Mucosa of descending colon (tissue), 3 donors: ENCODE measurements at regions not wholly inside any gene's neighbourhood (a gene's known extent, or its start where the extent isn't known, plus 50 kb on each side); places are given as distances from the start of the nearest gene placed in this dataset.

Experiments used
- ATAC-seq: fragments of 200-7000 bp; cut with Tn5 transposase; one replicate; pipeline ENCODE4 v1.9.1; 2020; ENCODE audit warnings: mild to moderate bottlenecking, moderate library complexity
- DNase-seq, 3 donors: peaks; one replicate each; pipeline ENCODE4 v3.0.0-alpha.2; 2020
- H3K36me3 ChIP-seq: fragments of 200-600 bp; one replicate; pipeline ENCODE4 v1.8.0; 2021; ENCODE audit warnings: low read depth, mild to moderate bottlenecking
- H3K4me1 ChIP-seq: fragments of 200-600 bp; one replicate; pipeline ENCODE4 v1.8.0; 2021; ENCODE audit warnings: low read depth, mild to moderate bottlenecking
- H3K4me3 ChIP-seq: fragments of 200-600 bp; one replicate; pipeline ENCODE4 v1.8.0; 2021; ENCODE audit warnings: mild to moderate bottlenecking
- H3K9me3 ChIP-seq: fragments of 200-600 bp; one replicate; pipeline ENCODE4 v1.8.0; 2021; ENCODE audit warnings: mild to moderate bottlenecking
- intact Hi-C, 2 donors: fragments of 100-400 bp; cut with DNase I in 1 of 2; cut with micrococcal nuclease in 1 of 2; formaldehyde crosslinking; loops; one replicate each; pipeline versions ENCODE4 v1.11.0 to v1.11.1; 2022; cut with DNase I, micrococcal nuclease
- TF ChIP-seq, protein P1 (sequence below): fragments of 200-600 bp; IDR thresholded peaks from one replicate; pipeline ENCODE4 v1.8.0; 2022; ENCODE audit warnings: antibody characterized with exemption, mild to moderate bottlenecking
- donor health status: DM: no; HTN: no; CAD: no; lungs with moderate emphysema.
- donor health status: DM: no; HTN: no; CAD: no.
- donor health status: DM: no; HTN: yes; CAD: no.

DNA sequence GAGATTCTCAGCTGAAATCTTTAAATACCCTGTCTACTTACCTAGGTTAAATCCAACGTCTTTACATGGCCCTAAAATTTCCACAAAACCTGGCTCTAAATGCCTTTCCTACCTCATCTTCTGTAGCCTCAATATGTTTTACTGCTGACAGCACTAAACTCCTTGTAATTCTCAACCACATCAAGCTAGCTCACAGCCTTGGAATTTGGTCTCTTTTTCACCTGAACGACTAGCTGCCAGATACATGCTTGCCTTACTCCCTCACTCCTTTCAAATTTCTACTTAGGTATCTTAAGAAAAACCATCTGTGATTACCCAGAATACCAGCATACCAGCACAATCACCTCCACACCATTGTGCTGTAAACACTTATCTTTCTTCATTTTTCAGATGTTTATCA lies 635.6 kb upstream of the PCDH10 start:
- no peak for DNase-seq

DNA sequence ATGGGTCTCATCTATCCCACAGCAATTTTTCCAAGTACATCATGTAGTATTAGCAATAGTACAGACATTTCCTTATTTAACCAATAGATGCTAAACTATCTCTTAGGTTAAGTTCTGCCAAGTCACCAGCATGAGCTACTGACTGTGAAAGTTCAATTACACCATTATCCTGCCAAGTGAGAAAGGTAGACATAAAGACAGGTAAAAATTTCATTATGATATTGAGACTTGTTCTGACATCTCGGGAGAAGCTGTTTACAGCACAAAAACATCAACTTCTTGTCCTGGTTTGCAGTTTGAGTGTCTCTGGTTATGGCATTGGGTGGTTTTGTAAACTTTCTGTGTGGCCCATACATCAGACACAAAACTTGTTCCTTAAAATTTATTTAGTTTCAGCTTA lies 622.4 kb upstream of the PCDH10 start:
- intact Hi-C loops = no loop called here
- Histone ChIP-seq H3K9me3 (no peaks in the 10 kb centered on the region), H3K4me3 (no peak overlapping the region), H3K36me3 (no peaks in the 10 kb centered on the region), H3K4me1 (no peaks in the 10 kb centered on the region)
- DNase-seq (no peak), ATAC-seq (no peak)
- TF ChIP-seq, protein P1, sequence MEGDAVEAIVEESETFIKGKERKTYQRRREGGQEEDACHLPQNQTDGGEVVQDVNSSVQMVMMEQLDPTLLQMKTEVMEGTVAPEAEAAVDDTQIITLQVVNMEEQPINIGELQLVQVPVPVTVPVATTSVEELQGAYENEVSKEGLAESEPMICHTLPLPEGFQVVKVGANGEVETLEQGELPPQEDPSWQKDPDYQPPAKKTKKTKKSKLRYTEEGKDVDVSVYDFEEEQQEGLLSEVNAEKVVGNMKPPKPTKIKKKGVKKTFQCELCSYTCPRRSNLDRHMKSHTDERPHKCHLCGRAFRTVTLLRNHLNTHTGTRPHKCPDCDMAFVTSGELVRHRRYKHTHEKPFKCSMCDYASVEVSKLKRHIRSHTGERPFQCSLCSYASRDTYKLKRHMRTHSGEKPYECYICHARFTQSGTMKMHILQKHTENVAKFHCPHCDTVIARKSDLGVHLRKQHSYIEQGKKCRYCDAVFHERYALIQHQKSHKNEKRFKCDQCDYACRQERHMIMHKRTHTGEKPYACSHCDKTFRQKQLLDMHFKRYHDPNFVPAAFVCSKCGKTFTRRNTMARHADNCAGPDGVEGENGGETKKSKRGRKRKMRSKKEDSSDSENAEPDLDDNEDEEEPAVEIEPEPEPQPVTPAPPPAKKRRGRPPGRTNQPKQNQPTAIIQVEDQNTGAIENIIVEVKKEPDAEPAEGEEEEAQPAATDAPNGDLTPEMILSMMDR = no peak

More for the DNA sequence above, 635.6 kb upstream of the PCDH10 start:
- no peak overlapping the region for H3K4me3 ChIP-seq
- H3K36me3 ChIP-seq = no peaks in the 10 kb centered on the region
- peaks cover 5% of the 10 kb centered on the region for H3K9me3 ChIP-seq
- H3K4me1 ChIP-seq = no peaks in the 10 kb centered on the region
- TF ChIP-seq, protein P1 = no peak
- intact Hi-C loops = no loop called here
- ATAC-seq = no peak

DNA sequence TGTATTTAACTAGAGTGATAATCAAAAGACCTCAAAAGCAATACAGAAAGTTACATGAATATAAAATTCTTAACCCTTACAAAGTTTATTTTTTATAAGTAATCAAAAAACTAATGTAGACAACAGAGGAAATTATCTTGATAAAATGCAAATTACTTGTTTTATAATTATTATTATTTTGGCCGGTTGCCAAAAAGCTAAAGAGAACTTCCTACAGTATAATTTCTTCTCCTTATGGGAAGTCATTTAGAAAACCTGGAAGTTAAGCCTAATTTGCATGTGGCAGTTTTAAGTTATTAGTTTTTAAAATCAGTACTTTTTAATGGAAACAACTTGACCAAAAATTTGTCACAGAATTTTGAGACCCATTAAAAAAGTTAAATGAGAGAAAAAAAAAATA lies 621.3 kb upstream of the PCDH10 start:
- Histone ChIP-seq H3K36me3 (no peaks in the 10 kb centered on the region), H3K4me3 (no peak overlapping the region), H3K4me1 (no peaks in the 10 kb centered on the region), H3K9me3 (no peaks in the 10 kb centered on the region)
- intact Hi-C loops = no loop called here
- ATAC-seq = no peak
- no peak for DNase-seq
- TF ChIP-seq, protein P1 = no peak

DNA sequence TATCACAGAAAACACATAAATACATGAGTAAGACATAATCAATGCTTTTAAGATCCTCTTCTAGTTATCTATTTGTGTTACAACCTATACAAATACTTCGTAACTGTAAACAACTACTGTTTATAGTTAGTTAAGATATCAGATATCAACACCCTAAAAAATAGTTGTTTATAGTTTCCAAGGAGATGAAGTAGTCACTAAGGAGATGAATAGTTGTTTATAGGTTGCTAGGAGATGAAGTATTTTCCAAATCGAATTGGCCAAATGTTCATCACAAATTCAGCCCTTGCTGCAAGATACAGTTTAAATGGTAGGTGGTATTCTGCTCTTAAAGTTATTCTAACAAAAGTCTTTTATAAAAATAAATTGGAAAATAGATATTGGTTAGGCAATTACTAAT lies 618.2 kb upstream of the PCDH10 start:
- no peaks in the 10 kb centered on the region for H3K36me3 ChIP-seq
- intact Hi-C loops = no loop called here
- TF ChIP-seq, protein P1 = no peak
- H3K4me1 ChIP-seq = no peaks in the 10 kb centered on the region
- ATAC-seq (no peak), DNase-seq (no peak)
- H3K9me3 ChIP-seq = no peaks in the 10 kb centered on the region
- H3K4me3 ChIP-seq = no peak overlapping the region

DNA sequence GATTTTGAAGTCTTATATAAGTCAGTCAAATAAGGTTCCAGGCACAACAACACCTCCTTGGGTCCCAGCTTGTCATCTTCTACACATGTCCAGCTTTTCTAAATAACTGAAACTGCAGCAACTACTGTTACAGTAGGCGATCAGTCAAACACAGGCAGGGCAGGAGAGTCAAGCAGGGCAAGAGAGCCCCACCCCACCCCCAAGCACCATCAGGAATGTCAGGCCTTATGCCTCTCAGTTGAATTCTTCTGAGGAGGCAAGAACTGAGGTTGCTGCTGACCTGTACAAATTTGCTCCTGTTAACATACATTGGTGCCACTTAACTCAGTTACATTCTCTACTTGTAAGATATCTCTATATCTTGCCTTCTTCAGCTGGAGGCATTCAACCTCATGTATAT lies 608.8 kb upstream of the PCDH10 start:
- DNase-seq (no peak), ATAC-seq (no peak)
- Histone ChIP-seq H3K4me3 (no peak overlapping the region), H3K9me3 (peaks cover 9% of the 10 kb centered on the region), H3K4me1 (no peaks in the 10 kb centered on the region), H3K36me3 (no peaks in the 10 kb centered on the region)
- intact Hi-C loops = no loop called here
- TF ChIP-seq, protein P1 = no peak

DNA sequence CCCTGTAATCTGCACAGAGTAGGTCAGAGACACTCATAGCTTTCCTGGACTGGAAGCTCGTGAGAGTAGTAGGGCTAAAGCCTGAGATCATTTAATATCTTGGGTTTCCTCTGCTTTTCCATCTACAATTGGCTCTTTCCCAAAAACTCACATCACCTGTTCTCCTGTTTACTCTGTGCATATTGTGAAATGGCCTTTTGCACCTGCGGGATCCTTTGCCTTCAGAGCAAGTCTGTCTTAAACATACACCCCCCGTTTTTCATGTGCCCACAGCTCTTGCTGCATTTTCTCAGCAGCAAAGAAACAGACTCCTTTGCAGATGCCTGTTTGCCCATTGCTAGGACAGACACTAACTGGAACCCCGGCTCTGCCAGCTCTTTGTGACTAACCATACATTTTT lies 608.3 kb upstream of the PCDH10 start:
- Histone ChIP-seq H3K4me3 (no peak overlapping the region), H3K36me3 (no peaks in the 10 kb centered on the region), H3K9me3 (peaks cover 9% of the 10 kb centered on the region), H3K4me1 (no peaks in the 10 kb centered on the region)
- intact Hi-C loops = no loop called here
- TF ChIP-seq, protein P1 = no peak
- ATAC-seq (no peak), DNase-seq (no peak)
